SK-N-SH (cell line): ENCODE measurements at regions not wholly inside any gene's neighbourhood (a gene's known extent, or its start where the extent isn't known, plus 50 kb on each side); places are given as distances from the start of the nearest gene placed in this dataset.

ENCODE experiments used
- CTCF ChIA-PET: fragments of 300-600, 350-600 bp; formaldehyde crosslinking; extraction: SDS; loops from one replicate; lab custom pipeline; 2021; lab: Yijun Ruan, JAX
- POLR2A ChIA-PET: fragments of 350-600 bp; sonication (Branson Sonifier 250); formaldehyde crosslinking; extraction: SDS; loops from one replicate; lab custom pipeline; 2020; ENCODE audit warnings: antibody characterized with exemption, inconsistent platforms; lab: Yijun Ruan, JAX
- DNase-seq: peaks from one replicate; pipeline ENCODE4 v3.0.0; 2012
- H2AFZ ChIP-seq: fragments of 200-600 bp; sonication (generic); 2 replicates; pipeline ENCODE4 v1.8.1; 2016; ENCODE audit warnings: antibody characterized with exemption, mild to moderate bottlenecking, low read depth
- H3F3A ChIP-seq: fragments of 200-600 bp; sonication (generic); replicated peaks from 2 replicates; pipeline ENCODE3; 2016; ENCODE audit warnings: antibody characterized with exemption, mild to moderate bottlenecking; ENCODE audit not compliant: insufficient read depth
- H3K27ac ChIP-seq, 2 experiments: fragments of 200-500 bp in 1 of 2; fragments of 200-600 bp in 1 of 2; sonication (Bioruptor generic) in 1 of 2; sonication (generic), shearing (Covaris generic) in 1 of 2; 2 replicates each; pipeline versions ENCODE4 v1.5.1 to v1.6.1; 2014 to 2016; ENCODE audit warnings: low read depth in 2 of 2, inconsistent platforms in 1 of 2, low read length in 1 of 2, mild to moderate bottlenecking in 1 of 2, mixed read lengths in 1 of 2
- H3K27me3 ChIP-seq: fragments of 200-600 bp; sonication (generic), shearing (Covaris generic); 2 replicates; pipeline ENCODE4 v1.6.1; 2016; ENCODE audit warnings: mixed run types; ENCODE audit not compliant: insufficient read depth
- H3K36me3 ChIP-seq, 2 experiments: fragments of 200-500 bp in 1 of 2; fragments of 200-600 bp in 1 of 2; sonication (Bioruptor generic) in 1 of 2; sonication (generic) in 1 of 2; replicated peaks in 1 of 2; 2 replicates each; pipeline versions ENCODE3 to v1.5.1; 2014 to 2016; ENCODE audit warnings: low read length in 1 of 2, mild to moderate bottlenecking in 1 of 2; ENCODE audit not compliant: insufficient read depth in 2 of 2, control insufficient read depth in 1 of 2
- H3K4me1 ChIP-seq, 2 experiments: fragments of 200-500 bp in 1 of 2; fragments of 200-600 bp in 1 of 2; sonication (Bioruptor generic) in 1 of 2; sonication (generic), shearing (Covaris generic) in 1 of 2; 2 replicates each; pipeline versions ENCODE4 v1.5.1 to v1.6.1; 2014 to 2016; ENCODE audit warnings: low read depth in 1 of 2, low read length in 1 of 2, mixed run types in 1 of 2; ENCODE audit not compliant: insufficient read depth in 2 of 2, control insufficient read depth in 1 of 2
- H3K4me2 ChIP-seq: fragments of 200-600 bp; sonication (generic), shearing (Covaris generic); 2 replicates; pipeline ENCODE4 v1.6.1; 2017; ENCODE audit warnings: mixed run types
- H3K4me3 ChIP-seq, 2 experiments: fragments of 200-500 bp in 1 of 2; fragments of 200-600 bp in 1 of 2; sonication (Bioruptor generic) in 1 of 2; sonication (generic), shearing (Covaris generic) in 1 of 2; 2 replicates each; pipeline versions ENCODE4 v1.5.1 to v1.8.1; 2014 to 2016; ENCODE audit warnings: low read depth in 2 of 2, inconsistent platforms in 1 of 2, low read length in 1 of 2, mild to moderate bottlenecking in 1 of 2, mixed read lengths in 1 of 2, moderate library complexity in 1 of 2
- H3K79me2 ChIP-seq: fragments of 200-600 bp; sonication (generic); 2 replicates; pipeline ENCODE4 v1.8.1; 2017; ENCODE audit warnings: mild to moderate bottlenecking; ENCODE audit not compliant: insufficient read depth
- H3K9ac ChIP-seq: fragments of 200-600 bp; sonication (generic); 2 replicates; pipeline ENCODE4 v1.6.1; 2017; ENCODE audit warnings: mixed run types
- H3K9me2 ChIP-seq: fragments of 200-600 bp; sonication (generic); 2 replicates; pipeline ENCODE4 v1.6.1; 2017; ENCODE audit warnings: mixed run types
- H3K9me3 ChIP-seq: fragments of 200-600 bp; sonication (generic); 2 replicates; pipeline ENCODE4 v1.6.1; 2017; ENCODE audit warnings: mixed run types, mild to moderate bottlenecking, moderate library complexity
- H4K20me1 ChIP-seq: fragments of 200-600 bp; sonication (generic); 2 replicates; pipeline ENCODE4 v1.6.1; 2017; ENCODE audit warnings: mild to moderate bottlenecking, mixed run types; ENCODE audit not compliant: insufficient read depth
- ELF1 ChIP-seq: IDR thresholded peaks from 2 replicates; pipeline ENCODE4 v1.4.0; 2012
- EZH2phosphoT487 ChIP-seq: fragments of 200-600 bp; sonication (generic); IDR thresholded peaks from 2 replicates; pipeline ENCODE4 v1.6.1; 2017; ENCODE audit warnings: low read depth, mixed run types, mild to moderate bottlenecking, antibody characterized with exemption, moderate library complexity, borderline replicate concordance
- FOXM1 ChIP-seq: IDR thresholded peaks from 2 replicates; pipeline ENCODE4 v1.4.0; 2012; ENCODE audit warnings: low read depth, mild to moderate bottlenecking
- GABPA ChIP-seq: IDR thresholded peaks from 2 replicates; pipeline ENCODE4 v1.4.0; 2012; ENCODE audit warnings: low read depth, mild to moderate bottlenecking
- GATA2 ChIP-seq: sonication (generic); formaldehyde crosslinking; IDR thresholded peaks from 2 replicates; pipeline ENCODE4 v1.5.0; 2020; ENCODE audit warnings: mild to moderate bottlenecking, missing genetic modification reagents
- JUND ChIP-seq: IDR thresholded peaks from 2 replicates; pipeline ENCODE4 v1.4.0; 2012
- MXI1 ChIP-seq: IDR thresholded peaks from 2 replicates; pipeline ENCODE4 v1.6.1; 2012; ENCODE audit warnings: mild to moderate bottlenecking, low read depth, low read length, improper control_type of control experiment
- RAD21 ChIP-seq: IDR thresholded peaks from 2 replicates; pipeline ENCODE4 v1.6.1; 2012; ENCODE audit warnings: mild to moderate bottlenecking, low read length
- RCOR1 ChIP-seq: fragments of 150-350 bp; IDR thresholded peaks from 2 replicates; pipeline ENCODE4 v1.6.1; 2017; ENCODE audit warnings: antibody characterized with exemption, low read length
- RFX5 ChIP-seq: IDR thresholded peaks from 2 replicates; pipeline ENCODE4 v1.6.1; 2012; ENCODE audit warnings: mild to moderate bottlenecking, improper control_type of control experiment, low read length
- SIN3A ChIP-seq: IDR thresholded peaks from 2 replicates; pipeline ENCODE4 v1.6.1; 2012; ENCODE audit warnings: low read depth, mild to moderate bottlenecking, low read length, moderate library complexity, borderline replicate concordance
- SMC3 ChIP-seq: IDR thresholded peaks from 2 replicates; pipeline ENCODE4 v1.6.1; 2012; ENCODE audit warnings: low read depth, low read length, improper control_type of control experiment
- TAF1 ChIP-seq: IDR thresholded peaks from 2 replicates; pipeline ENCODE4 v1.6.1; 2012; ENCODE audit warnings: low read depth, mild to moderate bottlenecking, low read length, moderate library complexity, borderline replicate concordance
- TEAD4 ChIP-seq: IDR thresholded peaks from 2 replicates; pipeline ENCODE4 v1.4.0; 2012; ENCODE audit warnings: mild to moderate bottlenecking, borderline replicate concordance; ENCODE audit not compliant: insufficient read depth
- YY1 ChIP-seq: IDR thresholded peaks from 2 replicates; pipeline ENCODE4 v1.4.0; 2012; ENCODE audit warnings: low read depth, mild to moderate bottlenecking
- WGBS: methylation state at CpG from one replicate; pipeline ENCODE4 v1.1.6; 2017; ENCODE audit warnings: low lambda C conversion rate; 5-methylcytosine and 5-hydroxymethylcytosine counted together
- TF ChIP-seq, protein P1 (sequence below): IDR thresholded peaks from 2 replicates; pipeline ENCODE4 v1.6.1; 2012; ENCODE audit warnings: mild to moderate bottlenecking, low read depth, low read length, moderate library complexity
- TF ChIP-seq, protein P2 (sequence below): IDR thresholded peaks from 2 replicates; pipeline ENCODE4 v1.4.0; 2012; ENCODE audit warnings: low read depth, borderline replicate concordance
- TF ChIP-seq, protein P3 (sequence below): IDR thresholded peaks from 2 replicates; pipeline ENCODE4 v1.4.0; 2012; ENCODE audit warnings: low read depth, borderline replicate concordance
- TF ChIP-seq, protein P4 (sequence below): fragments of 150-350 bp; IDR thresholded peaks from 2 replicates; pipeline ENCODE4 v1.6.1; 2016; ENCODE audit warnings: mild to moderate bottlenecking, low read depth, low read length
- TF ChIP-seq, protein P5 (sequence below): IDR thresholded peaks from 2 replicates; pipeline ENCODE4 v1.4.0; 2012; ENCODE audit warnings: low read depth

DNA sequence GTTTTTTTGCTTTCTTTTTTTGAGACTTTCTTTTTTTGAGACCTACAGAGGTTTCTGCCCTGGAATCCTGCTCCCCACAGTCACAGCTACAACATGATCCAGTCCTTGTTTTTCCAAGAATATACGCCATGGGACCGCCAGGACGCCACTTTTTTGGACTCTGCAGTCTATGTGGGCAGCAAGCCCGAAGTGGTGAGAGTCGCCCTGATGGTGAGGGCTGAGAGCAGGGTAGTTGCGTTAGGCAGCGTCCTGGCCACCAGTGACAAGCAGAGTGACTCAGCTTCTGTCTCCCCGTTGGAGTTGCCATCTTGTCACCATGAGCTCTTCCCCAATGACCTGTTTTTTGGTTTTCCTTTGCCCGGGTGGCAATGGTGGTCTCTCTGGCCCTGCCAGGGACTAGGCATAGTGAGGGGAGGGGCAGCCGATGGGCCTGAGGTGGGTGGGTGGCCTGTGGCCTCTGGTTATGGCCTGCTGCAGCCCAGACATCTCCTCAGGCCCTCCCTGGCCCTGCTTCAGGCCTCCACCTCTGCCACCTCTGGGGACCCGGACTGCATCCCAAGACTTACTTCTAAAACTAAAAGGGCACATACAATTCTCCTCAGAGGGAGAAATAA is 88.0 kb upstream of the MALRD1 start:
- no peaks in the 10 kb centered on the region for H3K27me3 ChIP-seq
- H3K9ac ChIP-seq = no peak overlapping the region
- no peaks in the 10 kb centered on the region for H3K9me3 ChIP-seq
- DNase-seq = no peak
- no peaks in the 10 kb centered on the region; a peak in 1 of 4 replicates for H3K4me1 ChIP-seq
- H3K4me3 ChIP-seq = no peak overlapping the region
- H3K36me3 ChIP-seq = no peaks in the 10 kb centered on the region
- POLR2A ChIA-PET = no interaction called here
- no peaks in the 10 kb centered on the region for H3K79me2 ChIP-seq
- H2AFZ ChIP-seq = no peak overlapping the region
- 0 out of 2 replicates have a peak, but pooled peaks cover 2% of the 10 kb centered on the region for H3K9me2 ChIP-seq
- no peak overlapping the region for H3K27ac ChIP-seq
- TF ChIP-seq RAD21 (no peak), GABPA (no peak), TEAD4 (no peak), MXI1 (no peak), RCOR1 (no peak), TAF1 (no peak), FOXM1 (no peak), RFX5 (no peak), SMC3 (no peak), SIN3A (no peak), GATA2 (CRISPR knock-in tag) (no peak), YY1 (no peak), ELF1 (no peak), JUND (no peak), EZH2phosphoT487 (no peak)
- TF ChIP-seq, protein P1, sequence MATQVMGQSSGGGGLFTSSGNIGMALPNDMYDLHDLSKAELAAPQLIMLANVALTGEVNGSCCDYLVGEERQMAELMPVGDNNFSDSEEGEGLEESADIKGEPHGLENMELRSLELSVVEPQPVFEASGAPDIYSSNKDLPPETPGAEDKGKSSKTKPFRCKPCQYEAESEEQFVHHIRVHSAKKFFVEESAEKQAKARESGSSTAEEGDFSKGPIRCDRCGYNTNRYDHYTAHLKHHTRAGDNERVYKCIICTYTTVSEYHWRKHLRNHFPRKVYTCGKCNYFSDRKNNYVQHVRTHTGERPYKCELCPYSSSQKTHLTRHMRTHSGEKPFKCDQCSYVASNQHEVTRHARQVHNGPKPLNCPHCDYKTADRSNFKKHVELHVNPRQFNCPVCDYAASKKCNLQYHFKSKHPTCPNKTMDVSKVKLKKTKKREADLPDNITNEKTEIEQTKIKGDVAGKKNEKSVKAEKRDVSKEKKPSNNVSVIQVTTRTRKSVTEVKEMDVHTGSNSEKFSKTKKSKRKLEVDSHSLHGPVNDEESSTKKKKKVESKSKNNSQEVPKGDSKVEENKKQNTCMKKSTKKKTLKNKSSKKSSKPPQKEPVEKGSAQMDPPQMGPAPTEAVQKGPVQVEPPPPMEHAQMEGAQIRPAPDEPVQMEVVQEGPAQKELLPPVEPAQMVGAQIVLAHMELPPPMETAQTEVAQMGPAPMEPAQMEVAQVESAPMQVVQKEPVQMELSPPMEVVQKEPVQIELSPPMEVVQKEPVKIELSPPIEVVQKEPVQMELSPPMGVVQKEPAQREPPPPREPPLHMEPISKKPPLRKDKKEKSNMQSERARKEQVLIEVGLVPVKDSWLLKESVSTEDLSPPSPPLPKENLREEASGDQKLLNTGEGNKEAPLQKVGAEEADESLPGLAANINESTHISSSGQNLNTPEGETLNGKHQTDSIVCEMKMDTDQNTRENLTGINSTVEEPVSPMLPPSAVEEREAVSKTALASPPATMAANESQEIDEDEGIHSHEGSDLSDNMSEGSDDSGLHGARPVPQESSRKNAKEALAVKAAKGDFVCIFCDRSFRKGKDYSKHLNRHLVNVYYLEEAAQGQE = no peak
- TF ChIP-seq, protein P2, sequence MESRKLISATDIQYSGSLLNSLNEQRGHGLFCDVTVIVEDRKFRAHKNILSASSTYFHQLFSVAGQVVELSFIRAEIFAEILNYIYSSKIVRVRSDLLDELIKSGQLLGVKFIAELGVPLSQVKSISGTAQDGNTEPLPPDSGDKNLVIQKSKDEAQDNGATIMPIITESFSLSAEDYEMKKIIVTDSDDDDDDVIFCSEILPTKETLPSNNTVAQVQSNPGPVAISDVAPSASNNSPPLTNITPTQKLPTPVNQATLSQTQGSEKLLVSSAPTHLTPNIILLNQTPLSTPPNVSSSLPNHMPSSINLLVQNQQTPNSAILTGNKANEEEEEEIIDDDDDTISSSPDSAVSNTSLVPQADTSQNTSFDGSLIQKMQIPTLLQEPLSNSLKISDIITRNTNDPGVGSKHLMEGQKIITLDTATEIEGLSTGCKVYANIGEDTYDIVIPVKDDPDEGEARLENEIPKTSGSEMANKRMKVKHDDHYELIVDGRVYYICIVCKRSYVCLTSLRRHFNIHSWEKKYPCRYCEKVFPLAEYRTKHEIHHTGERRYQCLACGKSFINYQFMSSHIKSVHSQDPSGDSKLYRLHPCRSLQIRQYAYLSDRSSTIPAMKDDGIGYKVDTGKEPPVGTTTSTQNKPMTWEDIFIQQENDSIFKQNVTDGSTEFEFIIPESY = no peak
- TF ChIP-seq, protein P3, sequence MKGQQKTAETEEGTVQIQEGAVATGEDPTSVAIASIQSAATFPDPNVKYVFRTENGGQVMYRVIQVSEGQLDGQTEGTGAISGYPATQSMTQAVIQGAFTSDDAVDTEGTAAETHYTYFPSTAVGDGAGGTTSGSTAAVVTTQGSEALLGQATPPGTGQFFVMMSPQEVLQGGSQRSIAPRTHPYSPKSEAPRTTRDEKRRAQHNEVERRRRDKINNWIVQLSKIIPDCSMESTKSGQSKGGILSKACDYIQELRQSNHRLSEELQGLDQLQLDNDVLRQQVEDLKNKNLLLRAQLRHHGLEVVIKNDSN = no peak
- TF ChIP-seq, protein P4, sequence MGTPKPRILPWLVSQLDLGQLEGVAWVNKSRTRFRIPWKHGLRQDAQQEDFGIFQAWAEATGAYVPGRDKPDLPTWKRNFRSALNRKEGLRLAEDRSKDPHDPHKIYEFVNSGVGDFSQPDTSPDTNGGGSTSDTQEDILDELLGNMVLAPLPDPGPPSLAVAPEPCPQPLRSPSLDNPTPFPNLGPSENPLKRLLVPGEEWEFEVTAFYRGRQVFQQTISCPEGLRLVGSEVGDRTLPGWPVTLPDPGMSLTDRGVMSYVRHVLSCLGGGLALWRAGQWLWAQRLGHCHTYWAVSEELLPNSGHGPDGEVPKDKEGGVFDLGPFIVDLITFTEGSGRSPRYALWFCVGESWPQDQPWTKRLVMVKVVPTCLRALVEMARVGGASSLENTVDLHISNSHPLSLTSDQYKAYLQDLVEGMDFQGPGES = no peak
- TF ChIP-seq, protein P5, sequence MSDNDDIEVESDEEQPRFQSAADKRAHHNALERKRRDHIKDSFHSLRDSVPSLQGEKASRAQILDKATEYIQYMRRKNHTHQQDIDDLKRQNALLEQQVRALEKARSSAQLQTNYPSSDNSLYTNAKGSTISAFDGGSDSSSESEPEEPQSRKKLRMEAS = no peak
- TF ChIP-seq, all 33 proteins: peak for 0
- Histone ChIP-seq H3F3A (no peaks in the 10 kb centered on the region), H4K20me1 (no peaks in the 10 kb centered on the region), H3K4me2 (no peak overlapping the region)
- CTCF ChIA-PET = no interaction called here
- 30% methylated on average over 11 of the region's 11 CpGs for WGBS
